GM21737 (cell line): ENCODE measurements at regions not wholly inside any gene's neighbourhood (a gene's known extent, or its start where the extent isn't known, plus 50 kb on each side); places are given as distances from the start of the nearest gene placed in this dataset.

Experiments used
- ATAC-seq: cut with Tn5 transposase; IDR thresholded peaks from one replicate; pipeline ENCODE4 v1.9.1; 2021; ENCODE audit warnings: mild to moderate bottlenecking, moderate library complexity; ENCODE audit not compliant: unreplicated experiment

DNA sequence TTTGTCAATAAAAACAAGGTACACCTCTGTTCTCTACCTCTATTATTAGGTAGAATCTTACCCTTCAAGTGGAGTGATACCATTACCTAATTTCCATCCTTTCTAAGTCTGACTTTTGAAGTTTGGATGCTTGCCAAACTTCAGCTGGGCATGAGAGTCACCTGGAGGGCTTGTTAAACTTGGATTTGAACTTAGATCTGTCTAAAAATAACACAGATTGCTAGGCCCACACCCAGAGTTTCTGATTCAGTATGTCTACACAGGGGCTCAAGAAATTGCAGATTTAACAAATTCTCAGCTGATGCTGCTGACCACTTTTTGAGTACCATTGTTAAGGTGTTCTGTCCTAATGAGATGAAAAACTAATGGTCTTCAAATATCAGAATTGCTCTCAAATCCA lies 512.2 kb downstream of the LMO7 start:
- no peak for ATAC-seq

DNA sequence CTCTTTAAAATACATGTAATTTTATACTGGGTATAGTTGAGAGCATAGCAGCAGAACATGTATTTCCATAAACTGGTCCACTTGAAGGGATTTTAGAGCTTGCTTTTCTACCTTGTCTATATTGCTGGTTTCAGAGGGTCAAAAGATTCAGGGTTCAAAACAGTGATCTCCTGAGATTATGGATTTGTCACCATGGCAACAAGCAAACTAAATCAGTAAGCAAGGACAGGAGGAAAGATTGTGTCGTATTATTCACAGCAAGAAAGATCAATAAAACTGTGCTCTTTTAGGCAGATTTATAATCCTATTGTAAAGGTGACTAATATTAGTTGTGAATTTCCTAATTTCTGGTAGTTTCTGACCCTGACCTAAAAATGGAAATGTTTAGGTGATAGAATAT lies 496.4 kb downstream of the LMO7 start:
- ATAC-seq, result no peak

DNA sequence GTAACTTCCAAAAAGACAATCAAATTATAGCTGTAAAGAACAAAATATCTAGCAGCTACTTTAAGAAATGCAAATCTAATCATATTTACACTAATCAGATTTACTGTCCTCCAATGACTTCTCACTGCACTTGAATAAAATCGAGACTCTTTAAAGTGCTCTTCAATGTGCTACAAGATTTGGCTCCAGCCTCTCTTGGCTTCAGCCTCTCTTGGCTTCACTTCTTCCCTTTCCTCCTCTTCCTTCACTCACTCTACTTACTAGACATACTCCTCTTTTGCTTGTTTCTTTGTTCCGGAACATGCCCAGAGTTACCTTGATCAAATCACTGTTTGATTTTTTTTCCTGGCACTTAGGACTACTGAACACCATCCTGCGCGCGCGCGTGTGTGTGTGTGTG lies 495.4 kb downstream of the LMO7 start:
- no peak for ATAC-seq

DNA sequence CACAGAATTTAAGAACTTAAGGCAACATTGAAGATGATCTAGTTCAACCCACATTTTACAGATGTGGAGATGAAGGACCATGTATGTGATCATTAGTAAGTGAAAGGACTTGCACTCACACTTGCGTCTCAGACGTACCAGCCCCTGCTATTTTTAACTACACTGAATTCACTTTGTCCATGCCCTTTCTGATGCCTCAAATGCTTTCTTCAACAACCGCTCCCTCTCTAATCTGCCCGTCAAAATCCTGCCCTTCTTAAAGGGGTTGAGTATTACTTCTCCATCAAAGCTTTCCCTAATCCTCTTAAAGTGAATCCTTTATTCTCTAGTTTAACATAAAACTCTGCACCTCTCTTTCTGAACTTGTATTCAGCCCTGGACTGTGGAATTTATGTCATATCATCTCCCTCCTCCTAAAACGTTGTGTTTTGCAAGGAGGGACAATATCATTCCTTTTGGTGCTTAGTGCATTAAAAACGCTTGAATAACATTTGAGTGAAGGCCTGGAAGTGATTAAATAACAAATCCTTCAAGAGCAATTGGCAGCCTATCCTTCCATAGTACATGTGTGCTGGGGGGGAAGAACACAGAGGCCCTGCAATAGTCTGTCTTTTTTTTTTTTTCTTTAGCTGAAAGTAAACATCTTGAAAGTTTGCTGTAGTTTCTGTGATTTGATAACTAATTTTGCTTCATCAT lies 493.3 kb downstream of the LMO7 start:
- ATAC-seq, result no peak

DNA sequence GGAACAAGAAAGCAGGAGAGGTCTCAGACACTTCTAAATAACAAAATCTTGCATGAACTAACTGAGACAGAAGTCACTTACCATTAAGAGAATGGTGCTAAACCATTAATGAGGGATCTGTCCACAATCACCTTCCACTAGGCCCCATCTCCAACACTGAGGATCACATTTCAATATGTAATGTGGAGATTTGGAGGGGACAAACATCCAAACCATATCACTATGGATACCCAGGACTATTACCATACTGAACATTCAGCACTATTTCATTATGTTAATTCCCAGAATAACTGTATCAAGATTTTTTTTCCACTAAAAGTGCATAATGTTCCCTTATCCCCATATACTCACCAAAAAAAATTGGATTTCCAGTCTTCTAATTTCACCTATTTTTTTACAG lies 491.8 kb downstream of the LMO7 start:
- no peak for ATAC-seq

DNA sequence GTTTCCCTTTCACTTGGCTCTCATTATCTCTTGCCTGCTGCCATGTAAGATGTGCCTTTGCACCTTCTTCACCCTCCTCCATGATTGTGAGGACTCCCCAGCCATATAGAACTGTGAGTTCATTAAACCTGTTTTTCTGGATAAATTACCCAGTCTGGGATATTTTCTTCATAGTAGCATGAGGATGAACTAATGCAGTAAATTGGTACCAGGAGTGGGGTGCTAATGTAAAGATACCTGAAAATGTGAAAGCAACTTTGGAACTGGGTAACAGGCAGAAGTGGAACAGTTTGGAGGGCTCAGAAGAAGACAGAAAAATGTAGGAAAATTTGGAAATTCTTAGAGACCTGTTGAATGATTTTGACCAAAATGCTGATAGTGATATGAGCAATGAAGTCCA lies 487.4 kb downstream of the LMO7 start:
- ATAC-seq, result no peak

DNA sequence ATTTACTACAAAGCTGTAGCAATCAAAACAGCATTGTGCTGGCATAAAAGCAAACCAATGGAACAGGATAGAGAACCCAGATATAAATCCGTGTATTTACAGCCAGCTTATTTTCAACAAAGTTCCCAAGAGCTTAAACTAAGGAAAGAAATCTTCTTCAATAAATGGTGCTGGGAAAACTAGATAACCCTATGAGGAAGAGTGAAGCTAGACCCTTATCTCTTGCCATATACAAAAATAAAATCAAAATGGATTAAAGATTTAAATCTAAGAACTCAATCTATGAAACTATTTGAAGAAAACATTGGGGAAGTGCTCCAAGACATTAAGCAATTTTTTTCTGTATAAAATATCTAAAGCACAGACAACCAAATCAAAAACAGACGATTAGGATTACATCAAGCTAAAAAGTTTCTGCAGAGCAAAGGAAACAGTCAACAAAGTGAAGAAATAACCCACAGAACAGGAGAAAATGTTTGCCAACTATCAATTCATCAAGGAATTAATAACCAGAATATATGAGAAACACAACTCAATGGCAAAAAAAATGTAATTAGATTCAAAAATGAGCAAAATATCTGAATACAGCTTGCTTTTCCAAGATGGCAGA lies 480.7 kb downstream of the LMO7 start:
- no peak for ATAC-seq

DNA sequence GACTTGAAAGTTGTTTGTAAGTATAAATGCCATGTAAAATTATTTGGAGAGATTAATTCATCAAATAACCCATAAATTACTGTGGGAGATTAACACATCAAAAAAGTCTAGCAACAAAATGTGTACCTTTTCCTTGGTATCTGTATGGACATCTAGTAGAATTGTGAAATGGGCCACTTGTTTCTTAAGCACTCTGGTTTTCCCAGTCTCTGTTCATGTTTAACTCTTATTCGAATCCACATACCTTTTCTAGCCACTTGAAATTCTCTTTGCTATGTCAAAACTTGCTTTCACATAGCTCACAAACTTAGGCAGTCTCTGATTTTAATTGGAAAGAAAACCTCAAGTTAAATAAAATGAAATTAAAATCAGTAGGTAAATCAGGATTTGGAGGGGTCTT lies 470.6 kb downstream of the LMO7 start:
- ATAC-seq, result no peak

DNA sequence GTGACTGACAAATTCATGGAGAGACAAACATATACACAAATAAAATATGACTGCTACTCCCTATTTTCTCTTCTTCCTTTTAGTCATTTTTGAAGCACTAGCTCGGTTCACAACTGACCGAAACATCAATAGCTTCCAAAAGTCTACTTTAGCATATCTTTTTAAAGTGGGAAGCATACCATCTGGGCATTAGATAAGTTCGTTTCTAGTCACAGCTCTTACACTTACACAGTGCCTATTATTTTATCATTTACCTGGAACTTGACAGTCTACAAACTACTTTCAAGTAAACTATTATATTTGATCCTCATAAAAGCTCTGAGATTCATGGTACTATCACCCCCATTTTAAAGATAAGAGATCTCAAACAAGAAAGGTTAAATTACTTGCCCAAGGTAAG lies 458.5 kb downstream of the LMO7 start:
- no peak for ATAC-seq

DNA sequence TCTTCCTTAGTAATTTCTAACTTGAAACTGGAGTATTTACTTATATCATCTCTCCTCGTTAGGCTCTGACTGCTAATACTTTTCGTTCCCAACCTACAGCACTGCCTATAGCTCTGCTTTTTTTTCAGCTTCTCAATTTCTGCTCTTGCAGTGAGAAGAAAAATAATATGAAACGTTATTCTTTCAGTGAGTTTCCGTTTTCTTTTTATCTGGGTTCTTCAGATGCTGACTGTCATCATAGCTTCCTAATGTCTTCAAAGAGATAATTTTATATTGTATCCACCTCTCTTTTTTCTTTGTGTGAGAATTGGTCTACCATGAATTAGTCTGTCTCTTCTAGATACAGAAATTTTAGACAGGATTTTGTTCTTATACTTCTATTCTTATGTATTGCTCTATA lies 454.9 kb downstream of the LMO7 start:
- no peak for ATAC-seq

DNA sequence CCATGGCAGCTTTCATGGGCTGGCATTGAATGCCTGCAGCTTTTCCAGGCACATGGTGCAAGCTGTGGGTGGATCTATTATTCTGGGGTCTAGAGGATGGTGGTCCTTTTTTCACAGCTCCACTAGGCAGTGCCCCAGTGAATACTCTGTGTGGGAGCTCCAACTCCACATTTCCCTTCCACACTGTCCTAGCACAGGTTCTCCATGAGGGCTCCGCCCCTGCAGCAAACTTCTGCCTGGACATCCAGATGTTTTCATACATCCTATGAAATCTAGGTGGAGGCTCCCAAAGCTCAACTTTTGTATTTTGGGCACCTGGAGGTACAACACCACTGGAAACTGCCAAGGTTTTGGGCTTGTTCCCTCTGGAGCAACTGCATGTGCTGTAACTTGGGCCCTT lies 450.6 kb downstream of the LMO7 start:
- ATAC-seq, result no peak

DNA sequence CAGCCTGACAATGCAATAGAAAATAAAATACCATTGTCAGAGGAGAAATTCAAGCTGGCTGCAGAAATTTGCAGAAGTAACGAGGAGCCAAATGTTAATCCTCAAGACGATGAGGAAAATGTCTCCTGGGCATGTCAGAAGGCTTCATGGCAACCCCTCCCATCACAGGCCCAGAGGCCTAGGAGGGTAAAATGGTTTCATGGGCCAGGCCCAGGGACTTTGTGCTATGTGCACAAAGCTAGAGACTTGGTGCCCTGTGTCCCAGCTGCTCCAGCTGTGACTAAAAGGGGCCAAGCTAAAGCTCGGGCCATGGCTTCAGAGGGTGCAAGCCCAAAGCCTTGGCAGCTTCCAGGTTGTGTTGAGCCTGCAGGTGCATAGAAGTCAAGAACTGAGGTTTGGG lies 431.7 kb downstream of the LMO7 start:
- no peak for ATAC-seq

DNA sequence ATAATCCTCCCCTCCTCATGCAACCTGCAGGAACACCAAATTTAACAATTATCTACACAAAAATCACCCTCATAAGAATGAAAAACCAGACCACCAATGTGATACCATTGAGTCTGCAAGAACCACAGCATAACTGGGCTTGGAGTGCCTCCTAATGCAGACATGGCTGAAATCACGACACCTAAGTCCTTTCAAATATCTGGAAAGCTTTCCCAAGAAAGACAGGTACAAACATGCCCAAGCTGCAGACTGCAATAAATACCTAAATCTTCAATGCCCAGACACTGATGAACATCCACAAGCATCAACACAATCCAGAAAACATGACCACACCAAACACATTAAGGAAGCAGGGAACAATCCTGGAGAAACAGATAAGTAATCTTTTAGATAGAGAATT lies 417.1 kb downstream of the LMO7 start:
- no peak for ATAC-seq

DNA sequence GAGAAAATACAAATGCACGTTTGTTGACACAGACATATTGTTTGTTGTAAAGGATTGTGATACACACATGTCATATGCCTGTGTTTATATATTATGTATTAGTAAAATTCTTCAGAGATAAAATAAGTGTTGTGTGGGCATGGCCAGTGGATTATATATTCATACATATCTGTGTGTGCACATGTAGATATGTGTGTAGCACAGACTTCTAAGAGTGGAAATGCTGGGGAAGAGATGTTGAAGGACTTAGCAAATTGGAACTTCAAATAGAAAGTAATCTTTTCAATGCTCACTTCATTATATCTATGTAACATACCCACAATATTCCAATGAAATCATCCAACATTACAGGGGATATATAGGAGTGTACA lies 413.2 kb downstream of the LMO7 start:
- no peak for ATAC-seq

DNA sequence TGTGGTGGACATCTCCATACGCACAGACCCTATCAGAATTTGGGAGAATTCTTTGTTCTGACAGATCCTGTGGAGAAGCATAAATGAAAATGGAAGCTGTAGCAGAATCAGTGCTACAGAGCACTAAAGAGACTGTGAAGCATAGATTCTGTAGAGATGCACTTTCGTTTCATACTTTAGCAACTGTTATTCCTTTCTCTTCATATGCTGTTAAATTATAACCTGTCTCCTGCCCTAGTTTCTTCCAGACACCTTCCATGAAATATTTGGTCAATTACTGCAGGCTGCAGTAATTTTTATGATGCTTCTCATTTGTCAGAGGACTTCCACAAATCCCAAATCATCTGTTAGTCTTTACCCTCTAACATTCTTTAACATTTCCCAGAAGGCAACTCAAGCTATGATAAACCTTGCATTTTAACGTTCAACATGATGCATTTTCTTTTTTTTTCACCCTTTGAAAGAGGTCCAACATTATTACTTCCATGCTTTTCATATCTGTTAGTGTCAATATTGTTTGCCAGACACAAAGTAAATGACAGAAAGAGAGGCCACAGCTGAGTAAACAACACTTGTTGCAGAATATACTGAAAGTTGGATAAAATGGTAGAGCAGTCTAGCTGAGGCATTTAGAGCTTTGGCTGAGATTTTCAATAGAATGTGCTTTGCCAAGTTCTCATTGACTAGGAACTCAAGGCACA lies 412.7 kb downstream of the LMO7 start:
- no peak for ATAC-seq

DNA sequence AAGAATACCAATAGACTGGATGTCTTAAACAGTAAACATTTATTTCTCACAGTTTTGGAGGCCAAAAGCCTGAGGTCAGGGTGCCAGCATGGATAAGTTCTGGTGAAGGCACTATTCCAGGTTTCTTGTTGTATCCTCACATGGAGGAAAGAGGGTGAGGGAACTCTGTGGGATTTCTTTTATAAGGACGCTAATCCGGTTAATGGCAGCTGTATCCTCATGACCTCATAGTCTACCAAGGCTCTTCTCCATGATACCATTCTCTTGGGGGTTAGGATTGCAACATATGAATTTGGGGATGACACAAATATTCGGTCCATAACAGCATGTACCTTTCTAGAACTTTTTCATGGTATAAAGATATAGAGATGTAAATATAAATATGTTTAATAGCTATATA lies 412.0 kb downstream of the LMO7 start:
- no peak for ATAC-seq

DNA sequence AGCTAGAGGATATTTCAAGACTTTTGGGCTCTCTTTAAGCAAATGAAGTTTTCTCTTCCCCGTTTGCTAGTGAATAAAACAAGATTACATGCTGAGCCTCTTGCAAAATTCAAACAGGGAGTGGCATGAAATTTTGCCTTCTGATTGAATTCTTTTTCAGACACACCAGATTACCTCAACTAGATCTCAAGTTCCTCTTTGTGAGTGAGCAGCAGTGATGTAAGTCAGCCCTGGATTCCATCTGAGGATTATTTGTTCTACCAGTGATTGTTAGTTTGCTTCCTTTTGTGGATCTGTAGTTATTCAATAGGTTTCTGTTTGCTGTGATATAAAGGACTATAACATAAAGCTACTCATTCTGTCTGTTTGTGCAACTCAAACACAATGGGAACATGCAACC lies 407.7 kb downstream of the LMO7 start:
- no peak for ATAC-seq

DNA sequence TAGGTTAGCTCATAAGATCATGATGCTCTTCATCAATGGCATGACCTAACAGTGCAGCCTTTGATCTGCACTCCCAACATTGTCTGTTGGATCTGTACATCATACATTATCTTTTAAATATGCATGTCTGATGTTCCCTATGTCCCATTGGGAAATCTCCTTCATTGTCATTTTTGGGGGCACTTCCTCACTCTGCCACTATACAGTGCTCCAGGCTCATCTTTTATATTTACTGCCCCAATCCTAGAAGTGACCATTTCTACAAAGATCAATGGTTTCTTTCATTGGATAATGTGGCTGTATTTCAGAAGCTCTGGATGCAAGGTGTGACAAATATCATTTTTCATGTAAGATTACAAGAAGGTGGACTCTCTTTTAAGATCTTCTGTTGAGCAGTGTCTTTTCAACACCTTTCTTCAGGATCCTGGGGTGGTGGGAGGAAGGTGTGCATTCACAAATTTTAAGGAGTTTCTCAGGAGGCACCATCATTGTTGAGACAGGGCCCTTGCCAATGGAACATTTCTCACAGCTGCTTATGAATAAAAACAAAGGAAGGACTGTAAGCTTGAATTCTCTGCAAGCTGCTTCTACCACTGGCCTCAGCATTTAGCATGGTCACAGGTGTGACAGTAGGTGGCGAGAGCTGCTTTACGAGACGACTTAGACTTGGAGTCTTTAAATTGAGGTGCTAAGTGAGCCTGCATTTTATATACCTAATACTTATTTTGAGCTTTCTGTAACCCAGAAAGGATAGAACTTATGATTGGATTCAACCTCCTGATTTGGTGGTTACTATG lies 403.0 kb downstream of the LMO7 start:
- ATAC-seq, result no peak

DNA sequence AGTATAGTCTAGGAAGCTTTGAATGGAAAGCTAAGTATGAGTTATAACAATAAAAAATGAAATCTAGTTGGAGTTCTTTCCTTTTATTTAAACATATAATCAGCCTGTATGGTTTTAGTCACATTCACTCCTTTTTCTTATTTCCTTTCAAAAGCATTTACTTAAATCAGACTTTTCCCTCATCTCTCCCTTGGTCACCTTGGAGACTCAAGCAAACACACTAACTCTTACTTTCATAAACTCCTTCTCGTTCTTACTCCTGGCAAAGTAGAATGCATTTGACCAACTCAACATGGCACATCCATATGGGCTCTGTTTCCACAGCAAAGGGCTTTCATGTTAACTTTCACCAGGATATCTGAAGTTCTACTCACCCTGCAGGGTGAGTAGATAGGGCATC lies 400.0 kb downstream of the LMO7 start:
- ATAC-seq, result no peak

DNA sequence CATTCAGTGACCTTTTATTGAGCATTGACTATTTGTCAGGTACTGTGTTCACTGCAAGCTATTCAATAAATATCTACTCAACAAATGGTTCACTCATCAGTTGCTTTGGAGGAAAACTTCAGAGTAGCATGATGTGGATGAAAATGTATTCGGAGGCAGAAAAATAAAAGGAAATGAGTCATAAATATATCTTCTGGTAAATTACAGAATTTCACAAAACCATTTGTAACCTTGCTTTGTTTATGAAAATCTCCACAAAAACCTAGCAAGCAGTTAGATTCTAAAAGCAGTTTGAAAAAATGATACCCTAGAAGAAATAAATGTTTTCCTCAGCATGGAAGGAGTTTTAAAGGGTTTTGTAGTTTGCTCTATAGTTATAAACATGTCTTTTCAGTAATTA lies 399.6 kb downstream of the LMO7 start:
- no peak for ATAC-seq

DNA sequence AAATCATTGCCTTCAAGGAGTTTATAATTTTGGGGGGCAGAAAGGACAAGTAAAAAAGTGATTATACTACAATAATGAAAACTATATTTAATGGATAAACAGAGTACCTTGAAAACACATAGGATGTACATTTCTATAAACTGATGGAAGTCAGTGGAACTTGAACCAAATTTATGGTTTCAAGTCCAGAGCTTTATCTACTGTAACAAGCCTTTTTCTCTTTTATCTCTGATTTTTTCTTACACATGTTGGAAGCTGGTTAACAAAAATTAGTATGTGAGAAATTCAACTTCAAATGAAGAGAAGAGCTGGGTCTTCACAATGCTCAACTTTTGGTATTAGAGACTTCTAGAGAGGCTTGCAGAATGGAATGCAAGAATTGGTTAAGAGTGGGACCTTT lies 393.6 kb downstream of the LMO7 start:
- no peak for ATAC-seq

DNA sequence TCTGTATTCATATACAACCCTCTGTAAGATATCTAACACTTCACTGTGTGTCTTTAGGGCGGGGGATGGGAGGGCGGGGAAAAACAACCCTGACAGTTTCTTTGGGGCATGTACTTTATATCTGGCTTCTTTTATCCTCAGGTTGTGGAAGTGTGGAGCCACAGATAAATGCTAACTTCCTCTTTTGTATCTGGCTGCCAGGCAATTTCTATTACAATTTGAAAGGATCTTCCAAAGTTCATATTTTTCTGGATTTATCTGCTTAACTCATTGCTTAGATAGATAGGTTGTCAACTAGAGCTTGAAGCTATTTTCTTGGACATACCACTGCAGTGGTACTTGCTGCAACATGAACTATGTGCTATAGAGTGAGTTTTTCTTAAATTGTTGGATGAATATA lies 393.0 kb downstream of the LMO7 start:
- ATAC-seq, result no peak
